GM12878 (cell line): ENCODE measurements at regions not wholly inside any gene's neighbourhood (a gene's known extent, or its start where the extent isn't known, plus 50 kb on each side); places are given as distances from the start of the nearest gene placed in this dataset.

Experiments
- ATAC-seq: fragments of 200-7000 bp; cut with Tn5 transposase; 3 replicates; pipeline ENCODE4 v1.9.1; 2020; ENCODE audit warnings: mild to moderate bottlenecking, moderate library complexity
- BruUV-seq: library from RNA; stranded (reverse); fragments of 400-500 nt; replicated peaks from 2 replicates; lab custom pipeline; 2021; lab: Mats Ljungman, UMichigan
- CTCF ChIA-PET: fragments of 300-600 bp; sonication (Branson Sonifier 250); formaldehyde crosslinking; extraction: SDS; loops from one replicate; lab custom pipeline; 2021; ENCODE audit warnings: inconsistent platforms; lab: Yijun Ruan, JAX
- POLR2A ChIA-PET: fragments of 350-600 bp; formaldehyde crosslinking; extraction: SDS; loops from one replicate; lab custom pipeline; 2021; ENCODE audit warnings: inconsistent platforms; lab: Charles Lee
- RAD21 ChIA-PET: fragments of 300-600 bp; sonication (Branson Sonifier 250); formaldehyde crosslinking; loops from one replicate; lab custom pipeline; 2023; ENCODE audit warnings: antibody characterized with exemption; ENCODE audit not compliant: unreplicated experiment; lab: Charles Lee
- SMC1A ChIA-PET: fragments of 300-600 bp; sonication (Branson Sonifier 250); formaldehyde crosslinking; loops from one replicate; lab custom pipeline; 2023; ENCODE audit not compliant: unreplicated experiment, uncharacterized antibody; lab: Charles Lee
- DNase-seq: peaks from one replicate; pipeline ENCODE4 v3.0.0-alpha.2; 2011; ENCODE audit warnings: low read depth, low spot score
- FAIRE-seq: peaks from 3 replicates; lab custom pipeline; 2011; peaks lifted over from hg19 to GRCh38; lab: Jason Lieb, UNC
- H2AFZ ChIP-seq: 2 replicates; pipeline ENCODE4 v1.6.0; 2011; ENCODE audit warnings: low read depth, low read length, control low read depth; ENCODE audit not compliant: control insufficient read depth
- H3K27ac ChIP-seq: 2 replicates; pipeline ENCODE4 v1.5.1; 2011; ENCODE audit warnings: control low read depth; ENCODE audit not compliant: control insufficient read depth, insufficient read depth
- H3K27me3 ChIP-seq, 2 experiments: replicated peaks in 1 of 2; 2 replicates each; pipeline versions ENCODE4 v1.6.0 to v1.6.1; 2011; ENCODE audit warnings: low read length in 1 of 2; ENCODE audit not compliant: control insufficient read depth in 2 of 2, insufficient read depth in 2 of 2
- H3K36me3 ChIP-seq, 2 experiments: 2 replicates each; pipeline ENCODE4 v1.5.1; 2011; ENCODE audit warnings: low read length in 1 of 2; ENCODE audit not compliant: control insufficient read depth in 2 of 2, insufficient read depth in 2 of 2
- H3K4me1 ChIP-seq: 2 replicates; pipeline ENCODE4 v1.6.1; 2011; ENCODE audit warnings: mild to moderate bottlenecking, low read length, moderate library complexity, mixed read lengths; ENCODE audit not compliant: control insufficient read depth, insufficient read depth
- H3K4me2 ChIP-seq: 2 replicates; pipeline ENCODE4 v1.6.0; 2011; ENCODE audit warnings: control low read depth; ENCODE audit not compliant: control insufficient read depth, insufficient read depth
- H3K4me3 ChIP-seq: fragments of 200-600 bp; sonication (generic); 2 replicates; pipeline ENCODE4 v1.5.1; 2016
- H3K79me2 ChIP-seq: 2 replicates; pipeline ENCODE4 v1.6.0; 2011; ENCODE audit warnings: low read length; ENCODE audit not compliant: control insufficient read depth, insufficient read depth
- H3K9ac ChIP-seq: 2 replicates; pipeline ENCODE4 v1.8.0; 2011; ENCODE audit warnings: low read length, control low read depth, mixed read lengths; ENCODE audit not compliant: control insufficient read depth, insufficient read depth
- H3K9me3 ChIP-seq: replicated peaks from 3 replicates; pipeline ENCODE4 v1.5.1; 2011; ENCODE audit warnings: mild to moderate bottlenecking, low read length; ENCODE audit not compliant: control insufficient read depth, insufficient read depth
- H4K20me1 ChIP-seq: 2 replicates; pipeline ENCODE4 v1.6.0; 2011; ENCODE audit not compliant: control insufficient read depth, insufficient read depth
- FOXM1 ChIP-seq: IDR thresholded peaks from 2 replicates; pipeline ENCODE4 v1.6.1; 2012; ENCODE audit warnings: low read depth, mild to moderate bottlenecking, inconsistent platforms, low read length, moderate library complexity
- HDAC6 ChIP-seq: fragments of 200-600 bp; sonication (generic); IDR thresholded peaks from one replicate; pipeline ENCODE4 v1.8.0; 2017; ENCODE audit warnings: antibody characterized with exemption; ENCODE audit not compliant: unreplicated experiment
- IRF5 ChIP-seq: fragments of 450-650 bp; IDR thresholded peaks from 2 replicates; pipeline ENCODE4 v1.6.1; 2017; ENCODE audit warnings: borderline replicate concordance
- MYB ChIP-seq: fragments of 150-350 bp; IDR thresholded peaks from 2 replicates; pipeline ENCODE4 v1.6.1; 2014; ENCODE audit warnings: mild to moderate bottlenecking, low read depth, low read length, borderline replicate concordance
- PAX5 ChIP-seq: IDR thresholded peaks from 2 replicates; pipeline ENCODE4 v1.6.1; 2011; ENCODE audit warnings: low read depth, low read length, borderline replicate concordance
- POLR2AphosphoS2 ChIP-seq: IDR thresholded peaks from 2 replicates; pipeline ENCODE4 v1.6.1; 2011; ENCODE audit warnings: low read depth, mild to moderate bottlenecking, low read length, improper control_type of control experiment, moderate library complexity
- SIN3A ChIP-seq: IDR thresholded peaks from 2 replicates; pipeline ENCODE4 v1.6.1; 2012; ENCODE audit warnings: low read depth, low read length, improper control_type of control experiment
- ZBTB33 ChIP-seq: fragments of 450-650 bp; IDR thresholded peaks from 2 replicates; pipeline ENCODE4 v1.6.1; 2017; ENCODE audit warnings: mild to moderate bottlenecking
- WGBS: methylation state at CpG from one replicate; pipeline ENCODE4 v1.1.6; 2016; ENCODE audit warnings: low lambda C conversion rate; ENCODE audit not compliant: insufficient replicate concordance, insufficient coverage; ENCODE audit errors: missing lambda C conversion rate; 5-methylcytosine and 5-hydroxymethylcytosine counted together
- in situ Hi-C: fragments of 300-500 bp; cut with MboI; formaldehyde crosslinking; loops from 9 replicates; pipeline ENCODE4 v1.14.3; 2018; ENCODE audit warnings: mixed read lengths
- intact Hi-C: fragments of 100-400 bp; cut with micrococcal nuclease; formaldehyde crosslinking; loops from one replicate; pipeline ENCODE4 v1.14.2; 2022; ENCODE audit not compliant: unreplicated experiment

GRCh38 chr9:102202126-102202525 is 463.7 kb upstream of the GRIN3A start:
- DNase-seq: no peak
- Histone ChIP-seq H3K27ac (no peak overlapping the region), H2AFZ (no peak overlapping the region), H3K9me3 (no peaks in the 10 kb centered on the region), H3K36me3 (no peaks in the 10 kb centered on the region), H3K4me2 (no peak overlapping the region), H3K4me1 (no peaks in the 10 kb centered on the region), H3K4me3 (no peak overlapping the region), H3K27me3 (no peaks in the 10 kb centered on the region), H4K20me1 (no peaks in the 10 kb centered on the region), H3K9ac (no peak overlapping the region), H3K79me2 (no peaks in the 10 kb centered on the region)
- SMC1A ChIA-PET: no interaction called here
- no peak for TF ChIP-seq IRF5
- TF ChIP-seq MYB: no peak
- TF ChIP-seq POLR2AphosphoS2: no peak
- no peak for TF ChIP-seq PAX5
- TF ChIP-seq HDAC6: no peak
- TF ChIP-seq ZBTB33: no peak
- no peak for TF ChIP-seq SIN3A
- no peak for TF ChIP-seq FOXM1
- POLR2A ChIA-PET: no interaction called here
- FAIRE-seq: no peak
- CTCF ChIA-PET: no interaction called here
- RAD21 ChIA-PET: no interaction called here
- ATAC-seq: no peak
- in situ Hi-C loops: no loop called here
- BruUV-seq: no TSS peak
- intact Hi-C loops: no loop called here
- 0% methylated on average over 1 of the region's 1 CpG for WGBS
